Uterus (tissue), 2 donors: ENCODE measurements at regions not wholly inside any gene's neighbourhood (a gene's known extent, or its start where the extent isn't known, plus 50 kb on each side); places are given as distances from the start of the nearest gene placed in this dataset.

Experiments used
- POLR2A ChIP-seq, 2 donors: fragments of 450-650 bp; IDR thresholded peaks; one replicate each; pipeline ENCODE4 v1.6.1; 2016; ENCODE audit warnings: antibody characterized with exemption in 2 of 2, mild to moderate bottlenecking in 1 of 2, moderate library complexity in 1 of 2
- TF ChIP-seq, protein P1 (sequence below), 4 experiments: fragments of 200-600 bp in 2 of 4; fragments of 450-650 bp in 2 of 4; sonication (generic) in 2 of 4; IDR thresholded peaks; one replicate each; pipeline ENCODE4 v1.5.1; 2016 to 2019; ENCODE audit warnings: antibody characterized with exemption in 4 of 4, mild to moderate bottlenecking in 2 of 4, moderate library complexity in 1 of 4

DNA sequence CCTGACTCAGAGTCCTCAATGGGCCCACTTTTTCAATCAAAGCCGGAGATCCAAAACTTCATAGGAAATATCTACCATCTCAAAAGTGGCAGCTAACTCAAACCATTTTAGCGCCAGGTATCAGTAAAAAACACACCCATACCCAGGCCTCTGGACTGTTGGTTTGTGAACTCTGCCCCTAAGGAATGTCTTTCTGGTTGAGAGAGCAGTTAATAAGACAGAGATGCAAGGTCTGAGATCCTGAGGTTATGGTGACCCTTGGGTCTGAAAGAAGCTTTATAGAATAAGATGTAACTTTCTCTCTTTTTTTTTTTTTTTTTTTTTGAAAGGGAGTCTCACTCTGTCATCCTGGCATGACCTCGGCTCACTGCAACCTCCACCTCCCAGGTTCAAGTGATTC lies 350.5 kb downstream of the SOX9 start:
- TF ChIP-seq, protein P1, sequence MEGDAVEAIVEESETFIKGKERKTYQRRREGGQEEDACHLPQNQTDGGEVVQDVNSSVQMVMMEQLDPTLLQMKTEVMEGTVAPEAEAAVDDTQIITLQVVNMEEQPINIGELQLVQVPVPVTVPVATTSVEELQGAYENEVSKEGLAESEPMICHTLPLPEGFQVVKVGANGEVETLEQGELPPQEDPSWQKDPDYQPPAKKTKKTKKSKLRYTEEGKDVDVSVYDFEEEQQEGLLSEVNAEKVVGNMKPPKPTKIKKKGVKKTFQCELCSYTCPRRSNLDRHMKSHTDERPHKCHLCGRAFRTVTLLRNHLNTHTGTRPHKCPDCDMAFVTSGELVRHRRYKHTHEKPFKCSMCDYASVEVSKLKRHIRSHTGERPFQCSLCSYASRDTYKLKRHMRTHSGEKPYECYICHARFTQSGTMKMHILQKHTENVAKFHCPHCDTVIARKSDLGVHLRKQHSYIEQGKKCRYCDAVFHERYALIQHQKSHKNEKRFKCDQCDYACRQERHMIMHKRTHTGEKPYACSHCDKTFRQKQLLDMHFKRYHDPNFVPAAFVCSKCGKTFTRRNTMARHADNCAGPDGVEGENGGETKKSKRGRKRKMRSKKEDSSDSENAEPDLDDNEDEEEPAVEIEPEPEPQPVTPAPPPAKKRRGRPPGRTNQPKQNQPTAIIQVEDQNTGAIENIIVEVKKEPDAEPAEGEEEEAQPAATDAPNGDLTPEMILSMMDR (IDR thresholded peaks at IDR 0.05), result no peak
- no peak for TF ChIP-seq POLR2A (IDR thresholded peaks at IDR 0.05)
